HepG2 (cell line): ENCODE measurements at regions not wholly inside any gene's neighbourhood (a gene's known extent, or its start where the extent isn't known, plus 50 kb on each side); places are given as distances from the start of the nearest gene placed in this dataset.

Source experiments
- ATAC-seq: fragments of 200-7000 bp; cut with Tn5 transposase; 3 replicates; pipeline ENCODE4 v1.9.1; 2020; ENCODE audit warnings: mild to moderate bottlenecking, moderate library complexity
- BruUV-seq: library from RNA; stranded (reverse); fragments of 400-500 nt; replicated peaks from 2 replicates; lab custom pipeline; 2021; lab: Mats Ljungman, UMichigan
- CTCF ChIA-PET: fragments of 300-600 bp; formaldehyde crosslinking; extraction: SDS; loops from one replicate; lab custom pipeline; 2021; ENCODE audit warnings: low total read pairs, inconsistent platforms, low intra/inter-chr PET ratio; lab: Yijun Ruan, JAX
- POLR2A ChIA-PET: fragments of 350-600 bp; sonication (Branson Sonifier 250); formaldehyde crosslinking; loops from one replicate; lab custom pipeline; 2020; ENCODE audit warnings: antibody characterized with exemption, inconsistent platforms; lab: Yijun Ruan, JAX
- DNase-seq: peaks from one replicate; pipeline ENCODE4 v3.0.0-alpha.2; 2015; ENCODE audit warnings: low spot score
- FAIRE-seq: peaks from 3 replicates; lab custom pipeline; 2011; peaks lifted over from hg19 to GRCh38; lab: Jason Lieb, UNC
- H2AFZ ChIP-seq: one replicate; pipeline ENCODE4 v1.6.1; 2011; ENCODE audit warnings: low read length, inconsistent platforms
- H3K27ac ChIP-seq: fragments of 300-600 bp; 3 replicates; pipeline ENCODE4 v1.8.0; 2011; ENCODE audit warnings: mixed run types, mild to moderate bottlenecking, mixed read lengths, low read length, inconsistent platforms; ENCODE audit not compliant: insufficient read depth; ENCODE audit errors: extremely low read length
- H3K27me3 ChIP-seq, 2 experiments: fragments of 200-600 bp in 1 of 2; 2 replicates in 1 of 2; 3 replicates in 1 of 2; pipeline versions ENCODE4 v1.6.0 to v1.8.0; 2011; ENCODE audit warnings: low read length in 2 of 2, mild to moderate bottlenecking in 2 of 2, moderate library complexity in 2 of 2, inconsistent platforms in 1 of 2; ENCODE audit not compliant: insufficient read depth in 2 of 2, control insufficient read depth in 1 of 2
- H3K36me3 ChIP-seq, 2 experiments: fragments of 200-600 bp in 1 of 2; replicated peaks in 1 of 2; 2 replicates in 1 of 2; 3 replicates in 1 of 2; pipeline versions ENCODE4 v1.5.1 to v1.8.0; 2011; ENCODE audit warnings: low read length in 2 of 2, inconsistent platforms in 1 of 2; ENCODE audit not compliant: insufficient read depth in 2 of 2, control insufficient read depth in 1 of 2
- H3K4me1 ChIP-seq: 2 replicates; pipeline ENCODE4 v1.5.1; 2012; ENCODE audit warnings: low read length, inconsistent platforms; ENCODE audit not compliant: insufficient read depth
- H3K4me2 ChIP-seq: 2 replicates; pipeline ENCODE4 v1.6.0; 2011; ENCODE audit warnings: low read depth, low read length, inconsistent platforms
- H3K4me3 ChIP-seq, 3 experiments: fragments of 200-600 bp in 1 of 3; sonication (generic), shearing (Covaris generic) in 1 of 3; replicated peaks in 1 of 3; 2 replicates each; pipeline ENCODE4 v1.5.1; 2011 to 2016; ENCODE audit warnings: low read length in 3 of 3, inconsistent platforms in 2 of 3, low read depth in 2 of 3, mild to moderate bottlenecking in 2 of 3, control low read depth in 1 of 3, mixed read lengths in 1 of 3; ENCODE audit not compliant: insufficient read depth in 1 of 3
- H3K79me2 ChIP-seq: one replicate; pipeline ENCODE4 v1.6.1; 2011; ENCODE audit warnings: low read length, inconsistent platforms; ENCODE audit not compliant: insufficient read depth
- H3K9ac ChIP-seq: 2 replicates; pipeline ENCODE4 v1.6.0; 2011; ENCODE audit warnings: mild to moderate bottlenecking, low read depth, low read length, inconsistent platforms; ENCODE audit not compliant: insufficient read depth
- H3K9me3 ChIP-seq: 2 replicates; pipeline ENCODE4 v1.5.1; 2012; ENCODE audit warnings: mild to moderate bottlenecking, low read length
- H4K20me1 ChIP-seq: 2 replicates; pipeline ENCODE4 v1.6.0; 2011; ENCODE audit warnings: inconsistent platforms, mild to moderate bottlenecking, low read length, moderate library complexity; ENCODE audit not compliant: insufficient read depth
- CBX1 ChIP-seq: IDR thresholded peaks from one replicate; pipeline ENCODE4 v1.6.1; 2016; ENCODE audit warnings: antibody characterized with exemption, low read depth
- KDM1A ChIP-seq: IDR thresholded peaks from 2 replicates; pipeline ENCODE4 v1.6.1; 2016; ENCODE audit warnings: missing compliant biosample characterization
- KLF15 ChIP-seq: sonication (generic); formaldehyde crosslinking; IDR thresholded peaks from 2 replicates; pipeline ENCODE4 v1.8.1; 2023; ENCODE audit warnings: borderline replicate concordance, mild to moderate bottlenecking, inconsistent platforms, missing genetic modification reagents, mixed read lengths
- SNAPC2 ChIP-seq: sonication (generic); formaldehyde crosslinking; IDR thresholded peaks from 2 replicates; pipeline ENCODE4 v1.8.1; 2022; ENCODE audit warnings: mild to moderate bottlenecking, missing genetic modification reagents
- TCF12 ChIP-seq, 2 experiments: fragments of 450-650 bp in 1 of 2; sonication (generic) in 1 of 2; formaldehyde crosslinking in 1 of 2; IDR thresholded peaks; 2 replicates each; pipeline versions ENCODE4 v1.6.1 to v1.8.0; 2017 to 2022; ENCODE audit warnings: antibody characterized with exemption in 1 of 2, mild to moderate bottlenecking in 1 of 2, missing genetic modification reagents in 1 of 2, moderate library complexity in 1 of 2
- ZNF260 ChIP-seq: sonication (generic); formaldehyde crosslinking; IDR thresholded peaks from 2 replicates; pipeline ENCODE4 v1.4.0; 2020; ENCODE audit warnings: missing genetic modification reagents, low read depth, mild to moderate bottlenecking, borderline replicate concordance
- ZNF44 ChIP-seq: sonication (generic); formaldehyde crosslinking; IDR thresholded peaks from 2 replicates; pipeline ENCODE4 v1.5.1; 2020; ENCODE audit warnings: mild to moderate bottlenecking, missing genetic modification reagents
- ZNF503 ChIP-seq: sonication (generic); formaldehyde crosslinking; IDR thresholded peaks from 2 replicates; pipeline ENCODE4 v1.4.0; 2020; ENCODE audit warnings: missing genetic modification reagents
- ZNF513 ChIP-seq: sonication (generic); formaldehyde crosslinking; conservative IDR thresholded peaks from 2 replicates; pipeline ENCODE4 v1.5.0; 2020; ENCODE audit warnings: missing genetic modification reagents
- WGBS: methylation state at CpG from one replicate; pipeline ENCODE4 v1.1.6; 2017; ENCODE audit warnings: low lambda C conversion rate; 5-methylcytosine and 5-hydroxymethylcytosine counted together
- in situ Hi-C: cut with HindIII; loops from 2 replicates; pipeline ENCODE4 v1.10.0; 2017; ENCODE audit warnings: low pct_unique_long_range_greater_than_20kb; ENCODE audit not compliant: extremely low pct_ligation_motif_present
- intact Hi-C: fragments of 100-400 bp; cut with micrococcal nuclease; formaldehyde crosslinking; loops from one replicate; pipeline ENCODE4 v1.10.0; 2022; ENCODE audit not compliant: unreplicated experiment

GRCh38 chr15:70236341-70237086 is 138.8 kb upstream of the TLE3 start:
- intact Hi-C loops (no loop called here), in situ Hi-C loops (no loop called here)
- Histone ChIP-seq H3K79me2 (no peaks in the 10 kb centered on the region), H3K4me3 (no peak overlapping the region), H3K4me2 (no peak overlapping the region), H3K27me3 (peaks cover 0 to 4% of the 10 kb centered on the region in 2 experiments; a peak in 3 of 5 replicates), H2AFZ (no peak overlapping the region), H3K4me1 (no peaks in the 10 kb centered on the region), H4K20me1 (no peaks in the 10 kb centered on the region), H3K9ac (no peak overlapping the region), H3K27ac (no peak overlapping the region), H3K9me3 (peaks cover 3% of the 10 kb centered on the region), H3K36me3 (no peaks in the 10 kb centered on the region)
- 33% methylated on average over 3 of the region's 5 CpGs for WGBS
- BruUV-seq, result no TSS peak
- ChIA-PET CTCF (no interaction called here), POLR2A (no interaction called here)
- FAIRE-seq, result no peak
- ATAC-seq, result no peak
- no peak for TF ChIP-seq ZNF513 (CRISPR knock-in tag)
- TF ChIP-seq ZNF44 (CRISPR knock-in tag), result no peak
- TF ChIP-seq ZNF503, result no peak
- TF ChIP-seq ZNF260 (CRISPR knock-in tag), result no peak
- no peak for TF ChIP-seq KLF15 (CRISPR knock-in tag)
- no peak for TF ChIP-seq SNAPC2 (CRISPR knock-in tag)
- no peak for TF ChIP-seq KDM1A (CRISPR knock-in tag)
- TF ChIP-seq TCF12 (IDR thresholded peaks at IDR 0.05), result no peak
- no peak for TF ChIP-seq TCF12 (CRISPR knock-in tag; IDR thresholded peaks at IDR 0.05)
- no peak for TF ChIP-seq CBX1
- DNase-seq, result no peak
